ENCODE measurements at regions not wholly inside any gene's neighbourhood (a gene's known extent, or its start where the extent isn't known, plus 50 kb on each side); places are given as distances from the start of the nearest gene placed in this dataset.
"Not testable (repeated sequence)": the region's sequence is repeated elsewhere in the genome, so short reads cannot be mapped to it uniquely, and the experiment has no call there.

- DNase-seq (ENCODE audit: low read depth): no peak
Observed at GRCh38 chr2:234861841-234862735, 89.7 kb upstream of the SH3BP4 start.

DNA sequence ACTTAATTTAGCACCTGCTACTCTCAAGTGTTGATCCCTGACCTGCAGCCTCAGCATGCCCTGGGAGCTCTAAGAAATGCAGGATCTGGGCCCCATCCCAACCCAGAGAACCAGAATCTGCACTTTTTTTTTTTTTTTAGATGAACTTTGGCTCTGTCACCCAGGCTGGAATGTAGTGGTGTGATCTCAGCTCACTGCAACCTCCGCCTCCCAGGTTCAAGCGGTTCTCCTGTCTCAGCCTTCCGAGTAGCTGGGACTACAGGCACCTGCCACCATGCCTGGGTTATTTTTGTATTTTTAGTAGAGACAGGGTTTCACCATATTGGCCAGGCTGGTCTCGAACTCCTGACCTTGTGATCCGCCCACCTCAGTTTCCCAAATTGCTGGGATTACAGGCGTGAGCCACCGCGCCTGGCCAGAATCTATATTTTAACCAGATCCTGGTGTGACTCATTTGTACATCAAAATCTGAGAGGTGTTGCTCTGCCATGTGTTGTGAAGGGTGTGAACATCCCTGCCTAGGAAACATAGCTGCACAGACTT lies 92.4 kb upstream of the SH3BP4 start:
- not testable (repeated sequence) for DNase-seq (ENCODE audit: low read depth)

DNA sequence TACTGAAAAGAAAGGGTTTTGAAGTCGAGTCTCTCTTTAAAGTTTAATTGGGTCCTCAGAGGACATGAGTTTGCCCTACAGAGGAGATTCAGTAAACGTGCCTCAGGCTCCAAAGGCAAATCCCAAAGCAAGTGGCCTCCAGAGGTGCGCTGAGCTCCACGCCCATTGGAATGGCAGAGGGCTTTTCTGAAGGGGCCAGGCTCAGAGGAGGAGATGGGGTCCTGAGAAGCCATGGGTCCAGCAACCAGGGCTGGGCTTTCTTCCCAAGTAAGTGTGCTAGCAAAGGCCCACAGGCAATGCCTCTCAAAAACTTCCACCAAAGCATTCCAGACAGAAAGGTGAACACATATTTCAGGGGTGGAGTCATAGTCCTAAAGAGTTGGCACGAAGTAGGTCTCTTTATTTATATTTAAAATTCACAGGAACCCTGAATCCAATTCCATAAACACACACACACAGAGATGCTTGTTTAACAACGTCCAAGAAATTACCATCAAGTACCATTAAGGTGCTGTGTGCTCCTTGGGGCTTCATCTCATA lies 93.0 kb upstream of the SH3BP4 start:
- no peak for DNase-seq (ENCODE audit: low read depth)

DNA sequence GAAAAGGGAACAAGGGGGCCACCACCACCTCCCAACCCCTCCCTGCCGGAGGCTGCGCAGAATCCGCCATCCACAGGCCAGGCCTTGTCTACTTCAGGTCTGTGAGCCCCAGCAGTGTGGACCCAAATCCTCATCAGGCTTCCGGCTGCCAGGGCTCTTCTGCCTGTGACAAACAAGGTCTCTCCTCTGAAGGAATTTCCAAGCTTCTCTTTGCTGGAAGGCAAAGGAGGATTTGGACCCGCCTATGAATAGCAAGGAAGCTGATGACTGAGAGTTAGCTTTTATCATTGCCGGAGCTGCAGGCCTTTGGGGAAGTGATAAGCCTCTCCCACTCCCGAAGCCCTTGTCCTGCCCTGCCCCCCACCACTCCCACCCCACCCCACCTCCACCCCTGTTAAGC lies 93.7 kb upstream of the SH3BP4 start:
- no peak for DNase-seq (ENCODE audit: low read depth)

DNA sequence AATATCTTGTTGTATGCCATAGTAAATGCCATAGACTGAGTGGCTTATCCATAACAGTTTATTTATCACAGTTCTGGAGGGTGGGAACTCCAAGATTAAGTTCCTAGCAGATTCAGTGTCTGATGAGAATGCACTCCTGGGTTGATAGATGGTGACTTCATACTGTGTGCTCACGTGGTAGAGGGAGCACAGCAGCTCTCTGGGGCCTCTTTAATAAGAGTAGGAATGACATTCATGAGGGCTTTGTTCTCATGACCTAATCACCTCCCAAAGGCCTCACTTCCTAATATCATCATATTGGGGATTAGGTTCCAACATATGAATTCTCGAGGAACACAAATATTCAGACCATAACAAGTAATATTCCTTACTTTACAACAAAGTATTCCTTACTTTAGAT lies 98.1 kb upstream of the SH3BP4 start:
- no peak for DNase-seq (ENCODE audit: low read depth)

DNA sequence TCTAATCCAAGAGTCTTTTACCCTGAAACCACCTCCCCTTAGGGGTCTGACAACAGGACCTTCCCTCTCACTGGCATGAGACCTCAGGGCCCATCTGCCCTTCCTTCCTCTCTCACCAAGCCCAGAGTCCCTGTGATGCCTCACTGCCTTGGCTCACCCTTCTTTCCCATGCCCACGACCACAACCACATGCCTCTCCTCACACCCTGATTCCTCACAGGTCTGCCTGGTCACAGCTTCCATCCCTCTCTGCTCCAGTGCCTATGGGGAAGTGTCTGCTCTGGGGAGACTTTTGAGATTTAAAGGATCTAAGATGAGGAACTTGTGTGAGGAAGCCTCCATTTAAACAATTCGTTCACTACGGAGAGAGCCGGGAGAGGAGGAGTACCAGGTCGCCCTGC lies 98.9 kb upstream of the SH3BP4 start:
- no peak for DNase-seq (ENCODE audit: low read depth)

- DNase-seq (ENCODE audit: low read depth): no peak
Observed at GRCh38 chr2:234852035-234852434, 99.8 kb upstream of the SH3BP4 start.

- DNase-seq (ENCODE audit: low read depth): no peak
Observed at GRCh38 chr2:234851451-234851850, 100.4 kb upstream of the SH3BP4 start.

DNA sequence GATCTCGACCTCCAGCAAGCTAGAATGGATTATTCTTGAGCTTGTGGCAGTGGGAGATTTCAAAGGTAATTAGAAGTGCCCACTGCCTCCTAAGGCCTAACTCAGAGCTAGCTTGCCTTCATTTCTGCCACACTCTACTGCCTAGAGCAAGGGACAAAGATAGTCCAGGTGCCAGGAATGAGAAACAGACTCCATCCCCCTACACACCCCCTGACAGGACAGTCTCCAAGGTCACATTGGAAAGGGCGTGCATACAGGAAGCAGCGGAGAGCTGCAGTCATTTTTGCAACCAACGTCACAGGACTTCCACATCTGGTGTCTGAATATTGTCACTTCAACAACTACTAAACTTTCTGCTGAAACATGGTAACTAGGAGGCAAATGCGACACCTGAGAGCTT lies 101.0 kb upstream of the SH3BP4 start:
- no peak for DNase-seq (ENCODE audit: low read depth)

- DNase-seq (ENCODE audit: low read depth): no peak
Observed at GRCh38 chr2:234849678-234850077, 102.1 kb upstream of the SH3BP4 start.

- no peak for DNase-seq (ENCODE audit: low read depth)
Observed at GRCh38 chr2:234848578-234848977, 103.2 kb upstream of the SH3BP4 start.

DNA sequence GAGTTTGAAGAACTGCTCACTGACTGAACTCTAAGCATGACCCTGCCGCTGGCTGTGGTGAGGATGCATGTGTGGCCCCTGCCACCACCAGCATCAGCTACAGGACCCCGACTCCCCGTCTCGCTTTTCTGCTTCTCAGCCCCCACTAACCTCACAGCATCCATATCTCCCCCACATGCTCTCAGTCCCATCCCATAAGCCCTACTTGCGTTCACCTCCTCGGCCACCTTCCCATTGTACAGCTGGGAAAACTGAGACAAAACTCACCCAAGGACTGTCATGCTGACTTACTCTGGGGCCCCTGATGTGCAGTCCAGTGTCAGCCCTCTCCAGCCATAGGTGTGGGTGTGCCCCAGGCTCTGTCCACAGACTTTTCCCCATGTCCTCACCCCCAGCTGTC lies 104.2 kb upstream of the SH3BP4 start:
- DNase-seq (ENCODE audit: low read depth): no peak

DNA sequence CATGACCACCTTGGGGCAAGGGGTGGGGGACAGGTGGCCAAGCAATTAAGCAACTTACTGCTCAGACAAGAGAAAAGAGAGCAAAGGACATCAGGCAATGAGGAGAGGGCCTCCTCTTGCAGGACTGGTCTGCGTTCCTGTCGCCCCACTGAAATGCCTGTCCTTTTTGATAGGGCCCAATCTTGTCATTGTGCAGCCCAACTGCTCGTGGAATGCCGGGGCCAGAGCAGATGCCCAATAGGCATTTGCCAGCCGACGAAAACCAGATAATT lies 104.5 kb upstream of the SH3BP4 start:
- no peak for DNase-seq (ENCODE audit: low read depth)

DNA sequence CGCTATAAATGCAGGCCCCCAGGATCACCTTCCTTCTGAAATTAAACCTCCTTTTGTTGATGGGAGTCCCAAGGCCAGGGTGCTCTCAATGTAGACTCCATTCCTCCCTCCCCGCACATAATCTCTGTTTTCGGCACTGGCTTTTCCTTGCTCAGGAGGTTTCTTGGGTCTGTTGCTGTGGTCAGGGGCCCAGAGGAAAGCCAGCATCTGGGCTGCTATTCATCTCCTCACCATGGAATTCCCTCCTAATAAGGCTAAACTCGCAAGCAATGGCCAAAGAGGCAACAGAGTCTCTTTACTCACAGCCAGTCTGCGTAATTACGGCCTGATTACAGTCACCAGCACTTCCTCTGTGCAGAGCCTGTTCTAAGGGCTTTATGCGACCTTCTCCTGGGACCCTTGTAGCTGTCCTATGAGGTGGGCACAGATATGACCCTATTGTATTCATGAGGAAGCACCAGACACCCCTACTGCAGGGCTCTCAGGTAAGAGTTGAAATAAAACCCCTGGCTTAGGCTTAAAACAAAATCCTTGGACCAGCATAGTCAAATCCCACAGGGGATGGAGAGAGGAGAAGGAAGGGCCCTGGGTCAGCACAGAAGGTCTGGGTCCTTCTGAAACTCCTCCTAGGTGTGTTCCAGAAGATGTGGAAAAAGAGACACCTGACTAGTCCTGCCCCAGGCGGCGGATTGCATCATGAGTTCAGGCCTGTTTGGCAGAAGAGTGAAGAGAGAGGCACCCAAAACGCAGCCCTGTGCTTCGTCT lies 105.0 kb upstream of the SH3BP4 start:
- DNase-seq (ENCODE audit: low read depth): no peak

- DNase-seq (ENCODE audit: low read depth): no peak
Observed at GRCh38 chr2:234845602-234846590, 105.9 kb upstream of the SH3BP4 start.

- no peak for DNase-seq (ENCODE audit: low read depth)
Observed at GRCh38 chr2:234843411-234843810, 108.4 kb upstream of the SH3BP4 start.

- no peak for DNase-seq (ENCODE audit: low read depth)
Observed at GRCh38 chr2:234842753-234843152, 109.1 kb upstream of the SH3BP4 start.

DNA sequence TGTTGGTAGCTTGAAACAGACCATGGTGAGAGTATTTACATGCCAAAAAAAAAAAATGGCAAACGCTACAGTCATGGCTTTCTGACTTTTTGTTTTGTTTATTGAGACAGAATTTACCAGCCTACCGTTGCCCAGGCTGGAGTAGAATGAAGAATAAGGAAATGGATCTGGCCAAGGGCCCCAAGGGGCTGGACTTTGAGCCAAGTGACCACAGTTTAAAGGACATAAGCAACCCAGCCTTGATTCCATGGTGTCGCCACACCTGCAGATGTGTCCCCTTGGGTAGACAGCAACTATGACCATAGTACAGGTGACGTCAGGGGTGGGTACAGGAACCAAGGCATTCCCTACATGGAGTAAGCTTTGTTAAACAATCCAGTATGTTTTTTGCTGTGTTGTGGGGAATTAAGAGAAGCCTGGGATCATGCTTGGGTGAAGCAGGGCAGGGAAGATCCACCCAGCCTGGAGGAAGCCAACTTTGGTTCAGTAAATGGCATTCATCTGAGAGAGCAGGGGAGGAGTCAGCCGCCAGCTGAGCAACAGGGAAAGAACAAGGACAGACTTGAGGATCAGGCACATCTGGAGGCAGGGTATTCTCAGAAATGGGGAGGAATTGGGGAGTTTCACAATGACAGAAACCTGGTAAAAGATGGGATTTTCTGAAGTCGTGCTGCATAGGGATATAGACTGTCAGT lies 110.3 kb upstream of the SH3BP4 start:
- no peak for DNase-seq (ENCODE audit: low read depth)

DNA sequence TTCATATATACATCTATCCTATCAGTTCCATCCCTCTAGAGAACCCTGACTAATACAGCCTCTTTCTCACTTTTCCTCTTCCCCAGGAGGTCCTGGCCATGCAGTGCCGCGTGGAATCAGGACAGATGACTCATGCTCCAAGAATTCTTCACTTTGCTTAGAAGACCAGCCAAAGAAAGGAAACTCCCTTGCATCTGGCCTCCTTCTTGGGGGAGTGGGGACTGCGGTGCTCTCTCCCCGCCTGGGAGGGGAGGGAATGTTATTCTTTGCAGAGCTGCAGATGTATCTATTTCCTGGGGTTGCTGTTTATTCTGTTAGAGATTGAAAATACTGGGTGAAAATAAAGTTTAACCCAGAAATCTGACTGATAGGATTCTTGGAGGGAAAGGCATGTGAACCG lies 111.5 kb upstream of the SH3BP4 start:
- DNase-seq (ENCODE audit: low read depth): no peak

GRCh38 chr2:234839285-234839684 lies 112.5 kb upstream of the SH3BP4 start:
- DNase-seq (ENCODE audit: low read depth): no peak

- no peak for DNase-seq (ENCODE audit: low read depth)
Observed at GRCh38 chr2:234836271-234836670, 115.5 kb upstream of the SH3BP4 start.
